22Rv1 (cell line): ENCODE measurements at regions not wholly inside any gene's neighbourhood (a gene's known extent, or its start where the extent isn't known, plus 50 kb on each side); places are given as distances from the start of the nearest gene placed in this dataset.
"Not testable (repeated sequence)": the region's sequence is repeated elsewhere in the genome, so short reads cannot be mapped to it uniquely, and the experiment has no call there.

ENCODE experiments used
- H3K27ac ChIP-seq: fragments of 450-650 bp; 2 replicates; pipeline ENCODE4 v1.5.1; 2017
- CTCF ChIP-seq: fragments of 450-650 bp; IDR thresholded peaks from 2 replicates; pipeline ENCODE4 v1.5.1; 2017; ENCODE audit warnings: mild to moderate bottlenecking
- ZFX ChIP-seq: fragments of 450-650 bp; IDR thresholded peaks from 2 replicates; pipeline ENCODE4 v1.6.1; 2017; ENCODE audit warnings: antibody characterized with exemption, borderline replicate concordance

- H3K27ac ChIP-seq, result no peak overlapping the region
- no peak for TF ChIP-seq ZFX
- no peak for TF ChIP-seq CTCF
These were observed 118.7 kb downstream of the DIRAS2 start for GRCh38 chr9:90523958-90524357.

DNA sequence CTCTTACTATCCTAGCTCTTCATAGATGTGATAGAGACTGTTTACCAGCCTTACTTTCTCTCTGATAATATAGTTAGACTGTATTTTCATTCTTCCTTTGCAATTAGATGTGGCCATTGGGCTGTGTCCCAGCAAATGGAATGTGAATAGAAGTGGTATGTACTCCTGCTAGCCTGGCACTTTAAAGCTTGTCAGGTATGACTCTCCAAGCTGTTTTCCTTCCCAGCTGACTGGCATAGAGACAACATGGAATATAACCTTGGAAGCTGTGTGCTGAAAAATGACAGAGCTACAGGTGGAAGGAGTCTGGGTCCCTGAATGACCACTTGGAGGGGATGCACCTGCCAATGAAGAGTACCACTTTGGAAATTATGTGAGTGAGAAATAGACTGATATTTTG lies 116.2 kb downstream of the DIRAS2 start:
- no peak overlapping the region for H3K27ac ChIP-seq
- TF ChIP-seq CTCF (no peak), ZFX (no peak)

GRCh38 chr9:90536094-90536493 lies 106.5 kb downstream of the DIRAS2 start:
- H3K27ac ChIP-seq, result not testable (repeated sequence)

GRCh38 chr9:90538566-90538965 lies 104.1 kb downstream of the DIRAS2 start:
- no peak for TF ChIP-seq CTCF
- no peak for TF ChIP-seq ZFX
- H3K27ac ChIP-seq, result no peak overlapping the region

GRCh38 chr9:90539286-90539685 lies 103.3 kb downstream of the DIRAS2 start:
- no peak overlapping the region for H3K27ac ChIP-seq
- TF ChIP-seq CTCF, result no peak
- TF ChIP-seq ZFX, result no peak

- H3K27ac ChIP-seq, result no peak overlapping the region
- no peak for TF ChIP-seq CTCF
- TF ChIP-seq ZFX, result no peak
These were observed 101.9 kb downstream of the DIRAS2 start for GRCh38 chr9:90540734-90541133.

- TF ChIP-seq ZFX (no peak), CTCF (no peak)
- no peak overlapping the region for H3K27ac ChIP-seq
These were observed 98.1 kb downstream of the DIRAS2 start for GRCh38 chr9:90544488-90544887.

GRCh38 chr9:90546200-90546599 lies 96.4 kb downstream of the DIRAS2 start:
- TF ChIP-seq ZFX (no peak), CTCF (no peak)
- no peak overlapping the region for H3K27ac ChIP-seq
